ENCODE measurements at regions not wholly inside any gene's neighbourhood (a gene's known extent, or its start where the extent isn't known, plus 50 kb on each side); places are given as distances from the start of the nearest gene placed in this dataset.

DNA sequence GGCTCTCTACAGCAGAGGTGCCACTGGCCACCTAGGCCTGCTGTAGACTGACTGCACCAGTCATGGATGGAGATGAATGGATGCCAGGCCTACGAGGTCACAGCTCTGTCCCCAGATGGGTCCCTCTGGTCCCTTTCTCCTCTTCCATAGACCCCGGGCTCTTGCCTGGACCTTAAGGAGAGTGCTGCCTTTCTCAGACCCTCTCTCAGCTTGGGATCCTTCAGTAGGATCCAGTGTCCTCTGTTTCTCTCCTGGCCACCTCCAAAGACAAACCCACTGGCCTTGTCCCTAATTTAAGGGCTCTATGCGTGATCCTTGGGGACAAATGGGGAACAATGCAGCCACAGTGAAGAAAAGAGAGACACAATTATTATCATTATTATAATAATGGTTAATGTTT lies 189.3 kb upstream of the C16orf82 start:
- WGBS, 4 donors = 73 to 81% (median 78%) methylated on average over 3 of the region's 3 CpGs
- TF ChIP-seq, protein P1, sequence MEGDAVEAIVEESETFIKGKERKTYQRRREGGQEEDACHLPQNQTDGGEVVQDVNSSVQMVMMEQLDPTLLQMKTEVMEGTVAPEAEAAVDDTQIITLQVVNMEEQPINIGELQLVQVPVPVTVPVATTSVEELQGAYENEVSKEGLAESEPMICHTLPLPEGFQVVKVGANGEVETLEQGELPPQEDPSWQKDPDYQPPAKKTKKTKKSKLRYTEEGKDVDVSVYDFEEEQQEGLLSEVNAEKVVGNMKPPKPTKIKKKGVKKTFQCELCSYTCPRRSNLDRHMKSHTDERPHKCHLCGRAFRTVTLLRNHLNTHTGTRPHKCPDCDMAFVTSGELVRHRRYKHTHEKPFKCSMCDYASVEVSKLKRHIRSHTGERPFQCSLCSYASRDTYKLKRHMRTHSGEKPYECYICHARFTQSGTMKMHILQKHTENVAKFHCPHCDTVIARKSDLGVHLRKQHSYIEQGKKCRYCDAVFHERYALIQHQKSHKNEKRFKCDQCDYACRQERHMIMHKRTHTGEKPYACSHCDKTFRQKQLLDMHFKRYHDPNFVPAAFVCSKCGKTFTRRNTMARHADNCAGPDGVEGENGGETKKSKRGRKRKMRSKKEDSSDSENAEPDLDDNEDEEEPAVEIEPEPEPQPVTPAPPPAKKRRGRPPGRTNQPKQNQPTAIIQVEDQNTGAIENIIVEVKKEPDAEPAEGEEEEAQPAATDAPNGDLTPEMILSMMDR (IDR thresholded peaks at IDR 0.05) = no peak
- no peak for TF ChIP-seq POLR2A (IDR thresholded peaks at IDR 0.05)
- Histone ChIP-seq H3K4me3 (no peak overlapping the region), H3K36me3 (no peaks in the 10 kb centered on the region), H3K27ac (no peak overlapping the region), H3K9me3 (peaks cover 0 to 6% (median 0%) of the 10 kb centered on the region in 12 donors), H3K4me1 (no peaks in the 10 kb centered on the region), H3K27me3 (no peaks in the 10 kb centered on the region)
- ATAC-seq = no peak
- DNase-seq = no peak
- intact Hi-C loops (cut with DNase I) = no loop called here

DNA sequence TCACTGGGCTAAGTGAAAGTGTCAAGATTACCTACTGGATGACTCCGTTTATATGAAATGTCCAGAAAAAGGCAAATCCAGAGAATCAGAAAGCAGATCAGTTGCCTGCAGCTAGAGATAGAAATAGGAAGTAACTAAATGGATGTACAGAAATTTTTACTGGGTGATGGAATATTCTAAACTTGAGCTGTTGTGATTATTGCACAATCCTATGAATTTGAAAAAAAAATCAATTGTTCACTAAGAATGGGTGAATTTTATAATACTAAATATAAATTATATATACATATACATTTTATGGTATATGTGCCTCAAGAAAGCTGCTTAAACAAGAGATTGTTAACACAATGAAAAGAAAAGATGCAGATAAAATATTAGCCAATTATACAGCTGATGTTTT lies 181.1 kb upstream of the C16orf82 start:
- 55 to 73% (median 70%) methylated on average over 1 of the region's 1 CpG for WGBS, 4 donors
- no peak for DNase-seq
- H3K27me3 ChIP-seq = no peaks in the 10 kb centered on the region
- TF ChIP-seq, protein P1 (IDR thresholded peaks at IDR 0.05) = no peak
- TF ChIP-seq POLR2A (IDR thresholded peaks at IDR 0.05) = no peak
- H3K36me3 ChIP-seq = no peaks in the 10 kb centered on the region
- no peaks in the 10 kb centered on the region for H3K4me1 ChIP-seq
- no peak overlapping the region for H3K27ac ChIP-seq
- H3K9me3 ChIP-seq = peaks cover 0 to 20% (median 0%) of the 10 kb centered on the region in 12 donors
- H3K4me3 ChIP-seq = no peak overlapping the region
- intact Hi-C loops (cut with DNase I) = no loop called here
- no peak for ATAC-seq

DNA sequence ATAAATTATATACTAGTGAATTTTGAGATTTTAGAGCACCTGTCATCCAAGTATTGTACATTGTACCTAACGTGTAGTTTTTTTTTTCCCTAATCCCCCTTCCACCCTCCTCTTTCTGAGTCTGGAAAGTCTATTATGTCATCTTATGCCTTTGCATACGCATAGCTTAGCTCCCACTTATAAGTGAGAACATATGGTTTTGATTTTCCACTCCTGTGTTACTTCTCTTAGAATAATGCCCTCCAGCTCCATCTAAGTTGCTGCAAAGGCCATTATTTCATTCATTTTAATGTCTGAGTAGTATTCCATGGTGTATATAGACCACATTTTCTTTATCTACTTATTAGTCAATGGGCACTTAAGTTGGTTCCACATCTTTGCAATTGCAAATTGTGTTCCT lies 177.0 kb upstream of the C16orf82 start:
- ATAC-seq = no peak
- intact Hi-C loops (cut with DNase I) = no loop called here
- 34 to 51% (median 46%) methylated on average over 2 of the region's 2 CpGs for WGBS, 4 donors

DNA sequence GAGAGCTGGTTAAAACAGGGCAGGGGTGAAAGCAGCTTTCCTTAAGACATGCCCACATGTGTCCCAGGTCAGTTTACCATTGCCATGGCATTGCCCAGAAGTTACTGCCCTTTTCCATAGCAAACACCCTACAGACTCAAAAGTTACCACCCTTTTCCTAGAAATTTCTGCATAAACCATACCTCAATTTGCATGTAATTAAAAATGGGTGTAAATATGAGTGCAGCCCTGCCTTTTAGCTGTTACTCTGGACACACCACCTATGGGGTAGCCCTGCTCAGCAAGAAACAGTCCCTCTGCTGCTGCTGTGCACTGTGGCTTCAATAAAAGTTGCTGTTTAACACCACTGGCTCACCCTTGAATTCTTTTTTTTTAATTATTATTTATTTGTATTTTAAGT lies 168.5 kb upstream of the C16orf82 start:
- Histone ChIP-seq H3K27ac (no peak overlapping the region), H3K36me3 (no peaks in the 10 kb centered on the region), H3K9me3 (no peaks in the 10 kb centered on the region), H3K27me3 (peaks cover 0 to 6% (median 0%) of the 10 kb centered on the region in 9 donors), H3K4me1 (no peaks in the 10 kb centered on the region), H3K4me3 (no peak overlapping the region)
- ATAC-seq (no peak), DNase-seq (no peak)
- intact Hi-C loops (cut with DNase I) = no loop called here
- TF ChIP-seq POLR2A (IDR thresholded peaks at IDR 0.05) = no peak
- TF ChIP-seq, protein P1 (IDR thresholded peaks at IDR 0.05) = no peak

More for the DNA sequence above, 177.0 kb upstream of the C16orf82 start:
- Histone ChIP-seq H3K4me1 (no peaks in the 10 kb centered on the region), H3K36me3 (no peaks in the 10 kb centered on the region), H3K9me3 (peaks cover 0 to 23% (median 3%) of the 10 kb centered on the region in 12 donors), H3K27me3 (peaks cover 0 to 4% (median 0%) of the 10 kb centered on the region in 9 donors), H3K4me3 (no peak overlapping the region), H3K27ac (no peak overlapping the region)
- TF ChIP-seq, protein P1 (IDR thresholded peaks at IDR 0.05) = no peak
- no peak for TF ChIP-seq POLR2A (IDR thresholded peaks at IDR 0.05)
- no peak for DNase-seq

All from heart left ventricle (tissue), 16 donors.